HG03520 (cell line): ENCODE measurements at regions not wholly inside any gene's neighbourhood (a gene's known extent, or its start where the extent isn't known, plus 50 kb on each side); places are given as distances from the start of the nearest gene placed in this dataset.

ENCODE experiments used
- ATAC-seq: cut with Tn5 transposase; IDR thresholded peaks from one replicate; pipeline ENCODE4 v1.9.1; 2021; ENCODE audit warnings: mild to moderate bottlenecking, moderate library complexity; ENCODE audit not compliant: unreplicated experiment

GRCh38 chr13:104099750-104100149, 1033.5 kb upstream of the SLC10A2 start:
- no peak for ATAC-seq

GRCh38 chr13:104098421-104098820, 1032.2 kb upstream of the SLC10A2 start:
- no peak for ATAC-seq

- no peak for ATAC-seq
Measured at GRCh38 chr13:104086759-104087158, 1020.5 kb upstream of the SLC10A2 start.

GRCh38 chr13:104086210-104086609, 1020.0 kb upstream of the SLC10A2 start:
- ATAC-seq = no peak

GRCh38 chr13:104085611-104086010, 1019.4 kb upstream of the SLC10A2 start:
- ATAC-seq = no peak

- ATAC-seq = no peak
Measured at GRCh38 chr13:104074326-104074725, 1008.1 kb upstream of the SLC10A2 start.

- ATAC-seq = no peak
Measured at GRCh38 chr13:104071806-104072205, 1005.6 kb upstream of the SLC10A2 start.

GRCh38 chr13:104065328-104065727, 999.1 kb upstream of the SLC10A2 start:
- no peak for ATAC-seq

- ATAC-seq = no peak
Measured at GRCh38 chr13:104057861-104058260, 991.6 kb upstream of the SLC10A2 start.

- ATAC-seq = no peak
Measured at GRCh38 chr13:104045907-104046306, 979.7 kb upstream of the SLC10A2 start.

GRCh38 chr13:104043184-104043583, 977.0 kb upstream of the SLC10A2 start:
- ATAC-seq = no peak

- no peak for ATAC-seq
Measured at GRCh38 chr13:104034891-104035290, 968.7 kb upstream of the SLC10A2 start.

- ATAC-seq = no peak
Measured at GRCh38 chr13:104025303-104025702, 959.1 kb upstream of the SLC10A2 start.

GRCh38 chr13:104024416-104025170, 958.4 kb upstream of the SLC10A2 start:
- ATAC-seq = no peak

GRCh38 chr13:104021806-104022397, 955.7 kb upstream of the SLC10A2 start:
- no peak for ATAC-seq

- ATAC-seq = no peak
Measured at GRCh38 chr13:104017317-104017716, 951.1 kb upstream of the SLC10A2 start.

GRCh38 chr13:104015646-104016396, 949.6 kb upstream of the SLC10A2 start:
- no peak for ATAC-seq

GRCh38 chr13:104014803-104015645, 948.8 kb upstream of the SLC10A2 start:
- ATAC-seq = no peak

- no peak for ATAC-seq
Measured at GRCh38 chr13:104011505-104012241, 945.5 kb upstream of the SLC10A2 start.
